ENCODE measurements at regions not wholly inside any gene's neighbourhood (a gene's known extent, or its start where the extent isn't known, plus 50 kb on each side); places are given as distances from the start of the nearest gene placed in this dataset.
"Not testable (repeated sequence)": the region's sequence is repeated elsewhere in the genome, so short reads cannot be mapped to it uniquely, and the experiment has no call there.

GRCh38 chr9:42325142-42325541 is 141.7 kb downstream of the SPATA31A6 start:
- ATAC-seq; DNase-seq (ENCODE audit: low spot score): not testable (repeated sequence)

DNA sequence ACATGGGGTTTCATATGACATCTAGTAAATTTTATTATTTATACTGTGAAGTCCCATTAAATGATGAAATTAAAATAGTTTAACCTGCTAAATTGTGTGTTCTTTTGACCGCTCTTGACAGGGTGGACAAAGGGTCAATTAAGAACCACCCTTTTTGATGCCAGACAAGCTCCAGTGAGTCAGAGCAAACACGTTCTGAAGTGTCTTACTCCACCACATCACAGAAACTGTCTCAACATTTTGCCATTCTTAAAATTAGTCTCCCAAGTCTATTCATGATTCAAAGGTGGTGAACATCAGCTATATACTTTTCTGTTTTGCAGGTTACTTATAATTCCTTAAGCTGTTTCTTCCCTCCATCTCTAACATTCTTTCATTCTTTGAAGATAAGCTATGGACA is 142.1 kb downstream of the SPATA31A6 start:
- DNase-seq (ENCODE audit: low spot score); ATAC-seq: not testable (repeated sequence)

GRCh38 chr9:42326482-42326881 is 143.0 kb downstream of the SPATA31A6 start:
- not testable (repeated sequence) for DNase-seq (ENCODE audit: low spot score); ATAC-seq

- not testable (repeated sequence) for DNase-seq (ENCODE audit: low spot score); ATAC-seq
Measured at GRCh38 chr9:42335342-42335741, 151.9 kb downstream of the SPATA31A6 start.

- ATAC-seq; DNase-seq (ENCODE audit: low spot score): not testable (repeated sequence)
Measured at GRCh38 chr9:42335984-42336657, 152.7 kb downstream of the SPATA31A6 start.

DNA sequence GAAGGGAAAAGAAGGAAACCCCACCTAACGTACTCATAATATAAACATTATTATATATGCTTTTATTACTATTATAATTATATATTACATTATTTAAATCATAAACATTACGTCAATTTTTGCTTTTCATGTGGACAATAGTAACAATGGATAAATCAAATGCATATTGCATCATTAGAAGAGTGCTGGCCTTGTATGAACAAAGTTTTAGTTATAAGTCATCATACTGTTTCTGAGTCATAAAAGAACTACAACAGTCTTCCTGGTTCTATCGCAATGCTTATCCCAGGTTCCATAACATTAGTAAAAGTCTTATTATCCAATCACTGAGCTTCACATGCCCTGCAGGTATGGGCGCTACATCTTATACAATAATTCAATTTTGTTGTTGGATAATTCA is 154.8 kb downstream of the SPATA31A6 start:
- DNase-seq (ENCODE audit: low spot score); ATAC-seq: not testable (repeated sequence)

- DNase-seq (ENCODE audit: low spot score); ATAC-seq: not testable (repeated sequence)
Measured at GRCh38 chr9:42339671-42340434, 156.4 kb downstream of the SPATA31A6 start.

- ATAC-seq; DNase-seq (ENCODE audit: low spot score): not testable (repeated sequence)
Measured at GRCh38 chr9:42340435-42340723, 156.9 kb downstream of the SPATA31A6 start.

DNA sequence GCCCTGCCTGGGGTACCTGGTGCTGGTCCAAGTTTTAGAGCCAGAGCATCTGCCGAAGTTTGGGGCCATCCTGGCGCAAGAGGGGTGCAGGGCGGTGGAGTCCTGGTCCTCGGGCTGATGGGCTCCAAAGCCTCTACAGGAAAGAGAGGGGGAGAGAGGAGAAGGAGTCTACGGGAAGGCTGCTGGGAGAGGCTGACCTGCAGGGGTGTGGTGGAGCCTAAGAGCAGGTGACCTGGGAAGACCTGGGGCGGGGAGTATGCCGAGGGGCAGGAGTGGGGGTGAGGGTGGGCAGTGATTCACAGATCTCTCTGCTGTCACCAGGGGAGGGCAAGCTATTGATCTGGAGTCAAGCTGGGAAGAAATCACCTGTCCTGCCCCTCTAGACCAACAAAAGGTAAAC is 158.4 kb downstream of the SPATA31A6 start:
- ATAC-seq; DNase-seq (ENCODE audit: low spot score): not testable (repeated sequence)

DNA sequence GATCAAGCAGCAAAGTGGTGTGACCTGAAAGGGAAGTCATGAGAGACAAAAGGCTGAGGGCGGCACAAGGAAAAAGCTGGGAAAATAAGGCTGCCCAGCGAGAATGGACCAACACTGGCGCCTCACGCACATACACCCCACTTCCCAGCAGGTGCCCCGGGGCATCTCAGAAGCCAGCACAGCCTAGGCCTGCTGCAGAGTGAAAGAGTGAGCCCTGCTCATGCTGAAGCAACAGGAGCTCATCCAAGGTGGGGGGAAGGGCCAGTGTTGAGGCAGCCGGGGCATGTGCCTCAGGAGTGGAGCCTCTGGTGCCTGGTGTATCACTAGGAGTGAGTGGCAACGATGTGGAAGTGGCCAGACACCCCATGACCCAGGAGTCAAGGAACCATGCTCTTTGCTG is 158.8 kb downstream of the SPATA31A6 start:
- ATAC-seq; DNase-seq (ENCODE audit: low spot score): not testable (repeated sequence)

- not testable (repeated sequence) for DNase-seq (ENCODE audit: low spot score); ATAC-seq
Measured at GRCh38 chr9:42344508-42344907, 161.0 kb downstream of the SPATA31A6 start.

- not testable (repeated sequence) for ATAC-seq; DNase-seq (ENCODE audit: low spot score)
Measured at GRCh38 chr9:42346916-42347315, 163.5 kb downstream of the SPATA31A6 start.

GRCh38 chr9:42349181-42349580 is 165.7 kb downstream of the SPATA31A6 start:
- not testable (repeated sequence) for DNase-seq (ENCODE audit: low spot score); ATAC-seq

DNA sequence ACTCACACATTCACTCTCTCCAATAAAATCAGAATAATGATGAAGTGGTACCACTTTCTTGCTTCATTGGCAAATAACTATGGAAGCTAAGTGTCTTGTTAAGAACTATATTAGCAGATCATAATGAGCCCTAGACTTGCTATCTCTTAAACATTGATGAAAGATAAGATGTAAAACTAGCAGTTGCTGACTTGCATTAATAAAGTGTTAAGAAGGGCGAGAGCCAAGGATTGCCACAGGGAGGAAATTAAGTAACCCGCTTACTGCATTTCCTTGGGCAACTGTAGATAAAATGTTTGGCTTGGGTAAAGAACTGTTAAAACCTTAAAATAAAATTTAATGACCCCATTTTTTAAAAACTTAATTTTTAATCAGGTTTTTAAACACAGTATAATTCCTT is 167.0 kb downstream of the SPATA31A6 start:
- not testable (repeated sequence) for ATAC-seq; DNase-seq (ENCODE audit: low spot score)

DNA sequence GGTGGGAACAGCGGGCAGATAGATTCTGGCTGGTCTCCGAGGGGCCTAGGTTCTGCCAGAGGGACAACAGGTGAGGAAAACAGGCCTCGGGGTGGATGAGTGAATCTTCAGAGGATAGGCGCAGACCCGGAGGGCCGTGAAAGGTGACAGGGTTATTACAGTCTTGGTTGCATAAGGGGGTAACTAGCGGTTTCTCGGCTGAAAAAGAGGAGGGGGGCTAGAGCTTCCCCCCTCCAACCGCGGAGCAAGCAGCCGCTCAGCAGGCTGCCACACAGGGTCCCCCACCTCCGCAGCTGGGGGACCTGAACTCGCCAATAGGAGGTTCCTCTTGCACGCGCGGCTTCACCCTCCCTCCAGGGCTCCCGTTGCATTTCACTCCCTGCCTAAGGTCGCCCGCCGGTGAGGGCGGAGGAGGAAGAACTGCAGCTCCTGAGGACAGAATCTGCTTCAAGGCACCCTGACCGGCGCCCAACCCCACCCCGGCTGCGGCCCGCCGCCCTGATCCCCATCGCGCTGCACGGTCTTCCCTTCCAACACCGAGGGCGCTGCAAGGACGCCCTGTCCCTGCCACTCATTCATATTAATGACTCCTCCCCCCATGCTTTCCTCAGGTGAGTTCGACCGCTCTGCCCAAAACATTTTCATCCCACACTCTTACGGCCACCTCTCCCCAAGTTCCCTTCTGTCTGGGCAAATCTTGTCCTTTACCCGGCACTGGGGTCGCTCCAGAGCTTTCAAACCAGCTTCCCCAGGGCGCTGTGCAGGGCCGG is 174.3 kb downstream of the SPATA31A6 start:
- ATAC-seq; DNase-seq (ENCODE audit: low spot score): not testable (repeated sequence)

- not testable (repeated sequence) for DNase-seq (ENCODE audit: low spot score); ATAC-seq
Measured at GRCh38 chr9:42358626-42359247, 175.3 kb downstream of the SPATA31A6 start.

DNA sequence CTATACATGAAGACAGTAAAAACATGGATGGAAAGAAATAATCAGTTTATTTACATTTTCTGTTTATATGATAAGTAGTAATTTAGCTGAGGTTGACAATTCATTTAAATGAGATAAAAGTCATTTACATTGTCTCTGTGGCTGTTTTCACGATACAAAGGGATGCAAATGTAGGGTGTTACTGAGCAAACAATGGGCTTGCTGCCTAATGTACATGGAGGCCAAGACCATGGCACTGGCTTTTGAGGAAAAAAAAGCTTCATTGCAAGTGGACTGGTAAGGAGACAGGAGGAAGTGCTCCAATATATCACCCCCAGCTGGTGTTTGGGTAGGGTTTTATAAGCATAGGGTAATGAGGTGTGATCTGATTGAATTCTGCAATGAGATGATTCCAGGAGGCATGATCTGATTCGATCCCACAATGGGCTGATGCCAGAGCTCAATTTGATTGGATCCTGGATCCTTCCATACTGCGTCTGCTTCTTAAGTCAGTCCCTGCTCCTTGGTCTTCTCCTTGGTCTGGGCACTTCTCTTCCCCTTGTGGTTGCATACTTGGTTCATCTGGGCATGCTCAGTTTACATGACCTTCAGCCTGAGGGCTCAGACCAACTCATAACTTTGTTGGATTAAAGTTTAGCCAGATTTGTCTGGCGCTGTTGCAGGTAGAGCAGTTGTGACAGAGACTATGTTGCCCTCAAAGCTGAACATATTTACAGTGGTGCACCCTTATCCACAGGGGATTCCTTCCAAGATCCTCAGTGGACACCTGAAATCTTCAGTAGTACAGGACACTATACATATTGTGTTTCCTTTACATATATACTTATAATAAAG is 181.2 kb downstream of the SPATA31A6 start:
- peak; percentile 65 for ATAC-seq
- not testable (repeated sequence) for DNase-seq (ENCODE audit: low spot score)

- not testable (repeated sequence) for DNase-seq (ENCODE audit: low spot score); ATAC-seq
Measured at GRCh38 chr9:42365244-42365945, 181.9 kb downstream of the SPATA31A6 start.

DNA sequence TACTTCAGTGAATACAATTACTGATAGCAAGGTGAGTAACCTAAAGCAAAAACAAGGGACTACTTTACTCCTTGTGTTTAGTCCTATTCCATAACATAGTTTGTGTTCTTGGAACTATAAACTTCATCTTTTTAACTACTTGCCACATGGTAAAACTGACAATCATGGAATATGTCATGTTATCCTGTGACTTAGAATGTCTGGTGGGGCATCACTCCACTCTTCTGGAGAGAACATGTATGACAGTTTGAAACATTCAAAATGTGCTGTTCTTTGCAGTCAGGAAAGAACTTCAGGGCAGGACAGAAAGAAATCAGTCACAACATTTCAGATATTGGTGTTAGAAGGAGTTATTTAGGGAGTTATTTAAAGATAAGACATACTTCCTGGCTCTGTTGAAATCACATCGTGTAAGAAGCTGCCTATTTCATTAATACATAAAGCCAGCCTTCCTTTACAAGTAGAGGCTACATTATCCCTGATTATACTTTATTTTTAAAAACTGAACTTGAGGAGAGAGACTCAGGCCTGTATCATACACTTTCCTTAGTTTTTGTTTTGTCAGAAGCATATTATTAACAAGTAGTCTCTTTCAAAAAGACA is 184.9 kb downstream of the SPATA31A6 start:
- ATAC-seq; DNase-seq (ENCODE audit: low spot score): not testable (repeated sequence)
